Peyer's patch (tissue), 4 donors: ENCODE measurements at regions not wholly inside any gene's neighbourhood (a gene's known extent, or its start where the extent isn't known, plus 50 kb on each side); places are given as distances from the start of the nearest gene placed in this dataset.

Experiments
- CTCF ChIP-seq, 6 experiments: fragments of 450-650 bp in 4 of 6; fragments of 200-600 bp in 2 of 6; sonication (generic) in 1 of 6; IDR thresholded peaks; one replicate each; pipeline ENCODE4 v1.5.1; 2017 to 2019; ENCODE audit warnings: antibody characterized with exemption in 6 of 6, mild to moderate bottlenecking in 3 of 6, moderate library complexity in 1 of 6
- POLR2A ChIP-seq, 2 donors: fragments of 450-650 bp; IDR thresholded peaks; one replicate each; pipeline ENCODE4 v1.5.1; 2017; ENCODE audit warnings: antibody characterized with exemption in 2 of 2, mild to moderate bottlenecking in 2 of 2, moderate library complexity in 2 of 2

- TF ChIP-seq CTCF (IDR thresholded peaks at IDR 0.05) (no peak), POLR2A (IDR thresholded peaks at IDR 0.05) (no peak)
These were observed 91.1 kb upstream of the KCNMB2 start for GRCh38 chr3:178445139-178445538.
